ENCODE measurements at regions not wholly inside any gene's neighbourhood (a gene's known extent, or its start where the extent isn't known, plus 50 kb on each side); places are given as distances from the start of the nearest gene placed in this dataset.

GRCh38 chr6:56755040-56755439 lies 112.4 kb upstream of the DST start:
- H3K4me3 ChIP-seq: no peak overlapping the region
- no peak overlapping the region for H3K27ac ChIP-seq

- Histone ChIP-seq H3K27ac (no peak overlapping the region), H3K4me3 (no peak overlapping the region)
Observed at GRCh38 chr6:56753811-56754210, 111.1 kb upstream of the DST start.

GRCh38 chr6:56752534-56752933 lies 109.8 kb upstream of the DST start:
- Histone ChIP-seq H3K27ac (no peak overlapping the region), H3K4me3 (no peak overlapping the region)

- H3K4me3 ChIP-seq: no peak overlapping the region
Observed at GRCh38 chr6:56752009-56752408, 109.3 kb upstream of the DST start.

GRCh38 chr6:56751604-56752003 lies 108.9 kb upstream of the DST start:
- no peak overlapping the region for H3K27ac ChIP-seq
- H3K4me3 ChIP-seq: no peak overlapping the region

More at GRCh38 chr6:56752009-56752408, 109.3 kb upstream of the DST start:
- no peak overlapping the region for H3K27ac ChIP-seq

- no peak overlapping the region for H3K27ac ChIP-seq
- no peak overlapping the region for H3K4me3 ChIP-seq
Observed at GRCh38 chr6:56750686-56751085, 108.0 kb upstream of the DST start.

- H3K27ac ChIP-seq: peak overlapping the region in 3 of 21 experiments; percentile 27 to 52 (median 48)
Observed at GRCh38 chr6:56749632-56750151, 107.0 kb upstream of the DST start.

GRCh38 chr6:56746767-56747504 lies 104.2 kb upstream of the DST start:
- no peak overlapping the region for H3K27ac ChIP-seq
- H3K4me3 ChIP-seq: no peak overlapping the region

More at GRCh38 chr6:56749632-56750151, 107.0 kb upstream of the DST start:
- no peak overlapping the region for H3K4me3 ChIP-seq

GRCh38 chr6:56745971-56746370 lies 103.3 kb upstream of the DST start:
- Histone ChIP-seq H3K4me3 (no peak overlapping the region), H3K27ac (no peak overlapping the region)

GRCh38 chr6:56745081-56745480 lies 102.4 kb upstream of the DST start:
- Histone ChIP-seq H3K27ac (no peak overlapping the region), H3K4me3 (no peak overlapping the region)

- Histone ChIP-seq H3K27ac (no peak overlapping the region), H3K4me3 (no peak overlapping the region)
Observed at GRCh38 chr6:56744528-56744927, 101.8 kb upstream of the DST start.

- H3K4me3 ChIP-seq: peak overlapping the region in 1 of 7 experiments; percentile 22
- H3K27ac ChIP-seq: peak overlapping the region in 6 of 21 experiments; percentile 9 to 45 (median 34)
Observed at GRCh38 chr6:56742122-56742791, 99.6 kb upstream of the DST start.

GRCh38 chr6:56741472-56741871 lies 98.8 kb upstream of the DST start:
- Histone ChIP-seq H3K4me3 (no peak overlapping the region), H3K27ac (peak overlapping the region in 1 of 21 experiments; percentile 13)

- Histone ChIP-seq H3K27ac (no peak overlapping the region), H3K4me3 (no peak overlapping the region)
Observed at GRCh38 chr6:56739836-56740815, 97.4 kb upstream of the DST start.

GRCh38 chr6:56736804-56737203 lies 94.1 kb upstream of the DST start:
- no peak overlapping the region for H3K27ac ChIP-seq
- no peak overlapping the region for H3K4me3 ChIP-seq

- Histone ChIP-seq H3K4me3 (no peak overlapping the region), H3K27ac (no peak overlapping the region)
Observed at GRCh38 chr6:56734335-56734734, 91.6 kb upstream of the DST start.

- no peak overlapping the region for H3K27ac ChIP-seq
Observed at GRCh38 chr6:56733211-56733697, 90.6 kb upstream of the DST start.

GRCh38 chr6:56732517-56732916 lies 89.8 kb upstream of the DST start:
- Histone ChIP-seq H3K27ac (no peak overlapping the region), H3K4me3 (no peak overlapping the region)

More at GRCh38 chr6:56733211-56733697, 90.6 kb upstream of the DST start:
- no peak overlapping the region for H3K4me3 ChIP-seq

GRCh38 chr6:56730663-56731529 lies 88.2 kb upstream of the DST start:
- Histone ChIP-seq H3K4me3 (no peak overlapping the region), H3K27ac (peak overlapping the region in 1 of 21 experiments; percentile 39)

Measured in skin epidermis (tissue), 12 donors.